ENCODE measurements at regions not wholly inside any gene's neighbourhood (a gene's known extent, or its start where the extent isn't known, plus 50 kb on each side); places are given as distances from the start of the nearest gene placed in this dataset.

GRCh38 chr13:39106216-39107005 lies 68.2 kb downstream of the NHLRC3 start:
- TF ChIP-seq, protein P1, sequence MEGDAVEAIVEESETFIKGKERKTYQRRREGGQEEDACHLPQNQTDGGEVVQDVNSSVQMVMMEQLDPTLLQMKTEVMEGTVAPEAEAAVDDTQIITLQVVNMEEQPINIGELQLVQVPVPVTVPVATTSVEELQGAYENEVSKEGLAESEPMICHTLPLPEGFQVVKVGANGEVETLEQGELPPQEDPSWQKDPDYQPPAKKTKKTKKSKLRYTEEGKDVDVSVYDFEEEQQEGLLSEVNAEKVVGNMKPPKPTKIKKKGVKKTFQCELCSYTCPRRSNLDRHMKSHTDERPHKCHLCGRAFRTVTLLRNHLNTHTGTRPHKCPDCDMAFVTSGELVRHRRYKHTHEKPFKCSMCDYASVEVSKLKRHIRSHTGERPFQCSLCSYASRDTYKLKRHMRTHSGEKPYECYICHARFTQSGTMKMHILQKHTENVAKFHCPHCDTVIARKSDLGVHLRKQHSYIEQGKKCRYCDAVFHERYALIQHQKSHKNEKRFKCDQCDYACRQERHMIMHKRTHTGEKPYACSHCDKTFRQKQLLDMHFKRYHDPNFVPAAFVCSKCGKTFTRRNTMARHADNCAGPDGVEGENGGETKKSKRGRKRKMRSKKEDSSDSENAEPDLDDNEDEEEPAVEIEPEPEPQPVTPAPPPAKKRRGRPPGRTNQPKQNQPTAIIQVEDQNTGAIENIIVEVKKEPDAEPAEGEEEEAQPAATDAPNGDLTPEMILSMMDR (IDR thresholded peaks at IDR 0.05; ENCODE audit: borderline replicate concordance, extremely low read depth, insufficient read depth), result no peak
- Histone ChIP-seq H3K4me3 (ENCODE audit: low read length in 3 of 3) (no peak overlapping the region), H3K27me3 (ENCODE audit: control insufficient read depth, insufficient read depth, low read length) (no peaks in the 10 kb centered on the region), H3K36me3 (ENCODE audit: control insufficient read depth in 2 of 3, insufficient read depth in 3 of 3, low read length in 3 of 3) (no peaks in the 10 kb centered on the region), H3K9ac (ENCODE audit: low read length in 3 of 3) (no peak overlapping the region), H3K27ac (ENCODE audit: low read depth in 2 of 2, low read length in 2 of 2) (no peak overlapping the region), H3K4me1 (ENCODE audit: control insufficient read depth in 2 of 3, insufficient read depth in 2 of 3, low read depth in 1 of 3, low read length in 3 of 3) (no peaks in the 10 kb centered on the region), H3K9me3 (ENCODE audit: control insufficient read depth in 2 of 3, insufficient read depth in 1 of 3, low read length in 3 of 3) (no peaks in the 10 kb centered on the region)
- DNase-seq, result no peak
- intact Hi-C loops (cut with DNase I), result no loop called here
- FAIRE-seq, result no peak

- no peak overlapping the region for H3K9ac ChIP-seq (ENCODE audit: low read length in 3 of 3)
- TF ChIP-seq, protein P1 (IDR thresholded peaks at IDR 0.05; ENCODE audit: borderline replicate concordance, extremely low read depth, insufficient read depth), result no peak
- no peaks in the 10 kb centered on the region for H3K4me1 ChIP-seq (ENCODE audit: control insufficient read depth in 2 of 3, insufficient read depth in 2 of 3, low read depth in 1 of 3, low read length in 3 of 3)
- no peak for FAIRE-seq
- no peaks in the 10 kb centered on the region for H3K27me3 ChIP-seq (ENCODE audit: control insufficient read depth, insufficient read depth, low read length)
- DNase-seq, result no peak
- no peaks in the 10 kb centered on the region for H3K9me3 ChIP-seq (ENCODE audit: control insufficient read depth in 2 of 3, insufficient read depth in 1 of 3, low read length in 3 of 3)
- H3K4me3 ChIP-seq (ENCODE audit: low read length in 3 of 3), result no peak overlapping the region
- intact Hi-C loops (cut with DNase I), result no loop called here
- H3K27ac ChIP-seq (ENCODE audit: low read depth in 2 of 2, low read length in 2 of 2), result no peak overlapping the region
- H3K36me3 ChIP-seq (ENCODE audit: control insufficient read depth in 2 of 3, insufficient read depth in 3 of 3, low read length in 3 of 3), result no peaks in the 10 kb centered on the region
Measured at GRCh38 chr13:39107561-39107960, 69.3 kb downstream of the NHLRC3 start.

GRCh38 chr13:39108783-39109182 lies 70.5 kb downstream of the NHLRC3 start:
- Histone ChIP-seq H3K4me1 (ENCODE audit: control insufficient read depth in 2 of 3, insufficient read depth in 2 of 3, low read depth in 1 of 3, low read length in 3 of 3) (no peaks in the 10 kb centered on the region), H3K27ac (ENCODE audit: low read depth in 2 of 2, low read length in 2 of 2) (no peak overlapping the region), H3K4me3 (ENCODE audit: low read length in 3 of 3) (no peak overlapping the region), H3K36me3 (ENCODE audit: control insufficient read depth in 2 of 3, insufficient read depth in 3 of 3, low read length in 3 of 3) (no peaks in the 10 kb centered on the region), H3K27me3 (ENCODE audit: control insufficient read depth, insufficient read depth, low read length) (no peaks in the 10 kb centered on the region), H3K9me3 (ENCODE audit: control insufficient read depth in 2 of 3, insufficient read depth in 1 of 3, low read length in 3 of 3) (no peaks in the 10 kb centered on the region), H3K9ac (ENCODE audit: low read length in 3 of 3) (no peak overlapping the region)
- TF ChIP-seq, protein P1 (IDR thresholded peaks at IDR 0.05; ENCODE audit: borderline replicate concordance, extremely low read depth, insufficient read depth), result no peak
- FAIRE-seq (no peak), DNase-seq (no peak)
- intact Hi-C loops (cut with DNase I), result no loop called here

Measured in kidney (tissue), 13 donors.